Sigmoid colon (tissue), 6 donors: ENCODE measurements at regions not wholly inside any gene's neighbourhood (a gene's known extent, or its start where the extent isn't known, plus 50 kb on each side); places are given as distances from the start of the nearest gene placed in this dataset.
"Not testable (repeated sequence)": the region's sequence is repeated elsewhere in the genome, so short reads cannot be mapped to it uniquely, and the experiment has no call there.

ENCODE experiments used
- DNase-seq: peaks from one replicate; pipeline ENCODE4 v3.0.0-alpha.2; 2019
- H3K27ac ChIP-seq, 4 donors: fragments of 200-600 bp; sonication (generic); one replicate each; pipeline ENCODE4 v1.5.1; 2016 to 2019; ENCODE audit warnings: mild to moderate bottlenecking in 1 of 4
- H3K27me3 ChIP-seq, 3 donors: fragments of 200-600 bp; sonication (generic); one replicate each; pipeline ENCODE4 v1.5.1; 2019; ENCODE audit warnings: mild to moderate bottlenecking in 1 of 3
- H3K36me3 ChIP-seq, 4 donors: fragments of 200-600 bp; sonication (generic); one replicate each; pipeline ENCODE4 v1.5.1; 2016 to 2019
- H3K4me1 ChIP-seq, 4 donors: fragments of 200-600 bp; sonication (generic); one replicate each; pipeline ENCODE4 v1.5.1; 2017 to 2019
- H3K4me3 ChIP-seq, 4 donors: fragments of 200-600 bp; sonication (generic); one replicate each; pipeline ENCODE4 v1.5.1; 2017 to 2019; ENCODE audit warnings: mild to moderate bottlenecking in 2 of 4, moderate library complexity in 1 of 4
- H3K9me3 ChIP-seq, 4 donors: fragments of 200-600 bp in 3 of 4; sonication (generic) in 3 of 4; one replicate each; pipeline versions ENCODE4 v1.5.1 to v1.6.1; 2013 to 2019
- EP300 ChIP-seq, 4 donors: sonication (generic); formaldehyde crosslinking; IDR thresholded peaks; one replicate each; pipeline ENCODE4 v1.6.1; 2017; ENCODE audit warnings: antibody characterized with exemption in 4 of 4
- POLR2A ChIP-seq, 2 donors: fragments of 450-650 bp; IDR thresholded peaks; one replicate each; pipeline ENCODE4 v1.6.1; 2016; ENCODE audit warnings: antibody characterized with exemption in 2 of 2, mild to moderate bottlenecking in 2 of 2, moderate library complexity in 2 of 2
- POLR2AphosphoS5 ChIP-seq, 4 donors: sonication (generic); formaldehyde crosslinking; IDR thresholded peaks; one replicate each; pipeline ENCODE4 v1.6.1; 2017; ENCODE audit warnings: antibody characterized with exemption in 4 of 4
- WGBS, 2 donors: extraction: QIAGEN DNeasy Blood & Tissue Kit; methylation state at CpG; one replicate each; pipeline ENCODE4 v1.1.7; 2013; 5-methylcytosine and 5-hydroxymethylcytosine counted together
- intact Hi-C: fragments of 100-400 bp; cut with DNase I; formaldehyde crosslinking; loops from one replicate; pipeline ENCODE4 v1.15.1; 2023
- TF ChIP-seq, protein P1 (sequence below), 4 experiments: fragments of 450-650 bp in 3 of 4; fragments of 200-600 bp in 1 of 4; IDR thresholded peaks; one replicate each; pipeline ENCODE4 v1.5.1; 2016 to 2019; ENCODE audit warnings: antibody characterized with exemption in 4 of 4, mild to moderate bottlenecking in 3 of 4, moderate library complexity in 2 of 4
- donor health status: healthy with polysubstance abuse.
- donor health status: healthy.

DNA sequence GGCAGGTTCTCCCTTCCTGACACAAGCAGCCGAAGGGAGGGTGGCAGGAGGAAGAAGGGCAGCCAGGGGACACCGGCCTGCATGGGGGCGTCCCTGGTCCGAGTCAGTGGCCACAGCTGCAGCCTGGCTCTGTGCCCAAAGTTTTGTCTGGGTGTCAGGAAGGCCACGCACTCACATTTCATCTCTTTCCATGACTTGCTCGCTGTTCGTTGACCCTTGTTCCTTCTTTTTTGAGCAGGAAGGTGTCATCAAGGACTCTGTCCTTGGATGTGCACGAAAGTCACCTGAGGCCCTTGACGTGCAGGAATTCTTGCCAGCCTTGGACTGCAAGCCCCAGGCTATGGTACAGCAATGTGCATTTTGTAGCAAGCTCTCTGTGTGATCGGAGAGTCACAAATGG is 93.3 kb downstream of the TNFRSF13B start:
- intact Hi-C loops = no loop called here
- Histone ChIP-seq H3K4me3 (no peak overlapping the region), H3K27ac (no peak overlapping the region), H3K36me3 (no peaks in the 10 kb centered on the region), H3K27me3 (no peaks in the 10 kb centered on the region), H3K9me3 (no peaks in the 10 kb centered on the region), H3K4me1 (no peaks in the 10 kb centered on the region)
- TF ChIP-seq EP300 (IDR thresholded peaks at IDR 0.05) (no peak), POLR2A (IDR thresholded peaks at IDR 0.05) (no peak), POLR2AphosphoS5 (IDR thresholded peaks at IDR 0.05) (no peak)
- TF ChIP-seq, protein P1, sequence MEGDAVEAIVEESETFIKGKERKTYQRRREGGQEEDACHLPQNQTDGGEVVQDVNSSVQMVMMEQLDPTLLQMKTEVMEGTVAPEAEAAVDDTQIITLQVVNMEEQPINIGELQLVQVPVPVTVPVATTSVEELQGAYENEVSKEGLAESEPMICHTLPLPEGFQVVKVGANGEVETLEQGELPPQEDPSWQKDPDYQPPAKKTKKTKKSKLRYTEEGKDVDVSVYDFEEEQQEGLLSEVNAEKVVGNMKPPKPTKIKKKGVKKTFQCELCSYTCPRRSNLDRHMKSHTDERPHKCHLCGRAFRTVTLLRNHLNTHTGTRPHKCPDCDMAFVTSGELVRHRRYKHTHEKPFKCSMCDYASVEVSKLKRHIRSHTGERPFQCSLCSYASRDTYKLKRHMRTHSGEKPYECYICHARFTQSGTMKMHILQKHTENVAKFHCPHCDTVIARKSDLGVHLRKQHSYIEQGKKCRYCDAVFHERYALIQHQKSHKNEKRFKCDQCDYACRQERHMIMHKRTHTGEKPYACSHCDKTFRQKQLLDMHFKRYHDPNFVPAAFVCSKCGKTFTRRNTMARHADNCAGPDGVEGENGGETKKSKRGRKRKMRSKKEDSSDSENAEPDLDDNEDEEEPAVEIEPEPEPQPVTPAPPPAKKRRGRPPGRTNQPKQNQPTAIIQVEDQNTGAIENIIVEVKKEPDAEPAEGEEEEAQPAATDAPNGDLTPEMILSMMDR (IDR thresholded peaks at IDR 0.05) = no peak
- no peak for DNase-seq
- 74 to 89% methylated on average over 10 of the region's 10 CpGs for WGBS, 2 donors

DNA sequence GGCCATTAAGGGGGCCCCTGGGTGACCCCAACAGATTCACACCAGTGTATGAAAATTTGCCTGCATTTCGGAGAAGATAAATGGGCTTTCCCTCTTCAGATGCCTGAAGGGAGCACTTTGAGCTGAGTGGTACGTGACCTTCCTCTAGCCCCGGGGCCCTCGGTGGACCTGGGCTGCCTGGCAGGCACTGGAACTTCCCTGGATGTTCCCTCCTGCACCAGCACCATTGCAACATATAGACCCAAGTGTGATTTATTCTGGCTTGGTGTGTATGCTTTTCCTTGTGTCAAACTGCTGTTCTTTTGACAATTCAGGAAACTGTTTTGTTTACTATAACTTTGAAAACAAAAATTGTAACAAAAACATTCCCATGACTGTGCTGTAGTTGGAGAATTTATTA is 93.8 kb downstream of the TNFRSF13B start:
- Histone ChIP-seq H3K27me3 (no peaks in the 10 kb centered on the region), H3K4me3 (no peak overlapping the region), H3K4me1 (no peaks in the 10 kb centered on the region), H3K36me3 (no peaks in the 10 kb centered on the region), H3K27ac (no peak overlapping the region), H3K9me3 (no peaks in the 10 kb centered on the region)
- no peak for TF ChIP-seq POLR2A (IDR thresholded peaks at IDR 0.05)
- no peak for TF ChIP-seq POLR2AphosphoS5 (IDR thresholded peaks at IDR 0.05)
- TF ChIP-seq EP300 (IDR thresholded peaks at IDR 0.05) = no peak
- TF ChIP-seq, protein P1 (IDR thresholded peaks at IDR 0.05) = no peak
- 82 to 88% methylated on average over 4 of the region's 4 CpGs for WGBS, 2 donors
- intact Hi-C loops = no loop called here
- DNase-seq = no peak

DNA sequence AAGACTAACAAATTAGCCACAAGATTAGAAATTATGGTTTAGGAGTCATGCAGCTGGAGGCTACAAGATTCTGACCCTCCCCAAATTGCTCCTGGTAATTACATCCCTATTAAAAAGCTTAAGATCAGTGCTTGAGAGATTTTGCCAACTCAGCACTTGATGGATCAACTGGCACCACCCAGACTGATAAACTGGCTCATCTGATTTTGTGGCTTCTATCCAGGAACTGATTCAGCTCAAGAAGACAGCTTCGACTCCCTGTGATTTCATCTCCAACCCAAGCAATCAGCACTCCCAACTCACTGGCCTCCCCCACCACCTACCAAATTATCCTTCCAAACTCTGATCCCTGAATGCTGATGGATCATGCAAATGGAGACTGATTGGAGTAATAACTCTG is 94.8 kb downstream of the TNFRSF13B start:
- Histone ChIP-seq H3K4me1 (no peaks in the 10 kb centered on the region), H3K36me3 (no peaks in the 10 kb centered on the region), H3K9me3 (no peaks in the 10 kb centered on the region), H3K27ac (no peak overlapping the region), H3K4me3 (no peak overlapping the region), H3K27me3 (no peaks in the 10 kb centered on the region)
- intact Hi-C loops = no loop called here
- DNase-seq = no peak
- WGBS, 2 donors = 70 to 78% methylated on average over 1 of the region's 1 CpG
- TF ChIP-seq, protein P1 (IDR thresholded peaks at IDR 0.05) = no peak
- TF ChIP-seq EP300 (IDR thresholded peaks at IDR 0.05) (no peak), POLR2A (IDR thresholded peaks at IDR 0.05) (no peak), POLR2AphosphoS5 (IDR thresholded peaks at IDR 0.05) (no peak)

DNA sequence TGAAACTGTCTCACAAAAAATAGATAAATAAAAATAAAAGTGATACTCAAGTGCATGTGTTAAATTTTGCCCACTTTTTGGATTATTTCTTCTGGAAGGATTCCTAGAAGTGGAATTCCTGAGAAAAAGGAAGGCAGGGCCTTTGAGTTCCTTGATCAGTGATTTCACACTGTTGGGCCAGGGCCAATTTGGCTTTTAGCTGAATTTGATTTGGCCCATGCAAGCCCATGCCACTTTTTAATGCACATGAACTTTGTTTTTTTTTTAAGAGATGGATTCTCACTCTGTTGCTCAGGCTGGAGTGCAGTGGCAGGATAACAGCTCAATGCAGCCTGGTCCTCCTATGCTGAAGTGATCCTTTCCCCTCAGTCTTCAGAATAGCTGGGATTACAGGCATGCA is 96.3 kb downstream of the TNFRSF13B start:
- intact Hi-C loops = no loop called here
- no peaks in the 10 kb centered on the region for H3K36me3 ChIP-seq
- TF ChIP-seq POLR2A (IDR thresholded peaks at IDR 0.05) (no peak), POLR2AphosphoS5 (IDR thresholded peaks at IDR 0.05) (no peak)
- TF ChIP-seq, protein P1 (IDR thresholded peaks at IDR 0.05) = no peak

DNA sequence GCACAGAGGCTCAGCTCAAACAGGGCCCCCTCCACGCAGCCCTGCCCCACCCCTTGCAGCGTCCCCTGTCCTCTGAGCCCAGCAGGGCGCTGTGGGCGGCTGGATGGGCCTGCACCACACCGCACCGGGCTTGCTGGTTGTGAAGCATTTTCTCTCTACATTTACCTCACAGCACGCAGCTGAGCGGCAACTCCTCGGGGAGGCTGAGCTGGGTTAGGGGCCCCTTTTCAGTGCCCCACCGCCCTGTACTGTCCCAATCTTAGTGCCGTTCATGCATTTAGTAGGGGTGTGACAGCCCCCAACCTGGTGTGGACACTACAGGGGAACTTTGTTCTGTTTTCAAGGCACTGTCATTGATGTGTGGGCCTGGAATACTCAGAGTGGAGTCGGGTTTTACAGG is 97.7 kb downstream of the TNFRSF13B start:
- intact Hi-C loops, DNase-seq, H3K36me3 ChIP-seq: not testable (repeated sequence)

More for the DNA sequence above, 96.3 kb downstream of the TNFRSF13B start:
- DNase-seq = no peak
- H3K4me3 ChIP-seq = no peak overlapping the region
- H3K9me3 ChIP-seq = no peaks in the 10 kb centered on the region
- no peaks in the 10 kb centered on the region for H3K4me1 ChIP-seq
- H3K27me3 ChIP-seq = no peaks in the 10 kb centered on the region
- H3K27ac ChIP-seq = no peak overlapping the region

More for the DNA sequence above, 97.7 kb downstream of the TNFRSF13B start:
- not testable (repeated sequence) for H3K27ac ChIP-seq, H3K27me3 ChIP-seq, H3K9me3 ChIP-seq, H3K4me3 ChIP-seq, H3K4me1 ChIP-seq
- 87 to 88% methylated on average over 12 of the region's 12 CpGs for WGBS, 2 donors
